H9 (cell line): ENCODE measurements at regions not wholly inside any gene's neighbourhood (a gene's known extent, or its start where the extent isn't known, plus 50 kb on each side); places are given as distances from the start of the nearest gene placed in this dataset.

ENCODE experiments used
- DNase-seq: peaks from one replicate; pipeline ENCODE4 v3.0.0-alpha.2; 2017
- H2AFZ ChIP-seq: one replicate; pipeline ENCODE4 v1.6.1; 2013; ENCODE audit warnings: mild to moderate bottlenecking, low read length, control low read depth, moderate library complexity
- H2AK5ac ChIP-seq: 2 replicates; pipeline ENCODE4 v1.6.1; 2013; ENCODE audit warnings: low read length, control low read depth, mixed read lengths; ENCODE audit not compliant: insufficient read length
- H2BK120ac ChIP-seq: one replicate; pipeline ENCODE4 v1.6.1; 2013; ENCODE audit warnings: low read depth, mild to moderate bottlenecking, low read length, control low read depth, inconsistent platforms; ENCODE audit not compliant: poor library complexity, severe bottlenecking
- H2BK12ac ChIP-seq: 2 replicates; pipeline ENCODE4 v1.6.1; 2013; ENCODE audit warnings: low read length, control low read depth, mixed read lengths, low read depth; ENCODE audit not compliant: insufficient read length
- H2BK15ac ChIP-seq: 2 replicates; pipeline ENCODE4 v1.6.1; 2013; ENCODE audit warnings: low read depth, low read length, control low read depth
- H2BK20ac ChIP-seq: one replicate; pipeline ENCODE4 v1.6.1; 2013; ENCODE audit warnings: low read depth, mild to moderate bottlenecking, low read length, control low read depth, inconsistent platforms; ENCODE audit not compliant: poor library complexity, severe bottlenecking
- H2BK5ac ChIP-seq: 2 replicates; pipeline ENCODE4 v1.6.1; 2013; ENCODE audit warnings: low read length, control low read depth, mixed read lengths; ENCODE audit not compliant: insufficient read length
- H3K14ac ChIP-seq: 2 replicates; pipeline ENCODE4 v1.6.1; 2013; ENCODE audit warnings: low read length, control low read depth; ENCODE audit not compliant: insufficient read depth
- H3K18ac ChIP-seq: 2 replicates; pipeline ENCODE4 v1.6.1; 2013; ENCODE audit warnings: low read depth, mild to moderate bottlenecking, mixed read lengths, low read length, control low read depth; ENCODE audit not compliant: insufficient read length
- H3K23ac ChIP-seq: 2 replicates; pipeline ENCODE4 v1.6.1; 2013; ENCODE audit warnings: low read length, control low read depth, mixed read lengths, low read depth; ENCODE audit not compliant: insufficient read length
- H3K23me2 ChIP-seq: 2 replicates; pipeline ENCODE4 v1.6.1; 2013; ENCODE audit warnings: low read depth, mild to moderate bottlenecking, mixed read lengths, low read length, control low read depth; ENCODE audit not compliant: insufficient read length, poor library complexity, severe bottlenecking
- H3K27ac ChIP-seq: 2 replicates; pipeline ENCODE4 v1.5.1; 2013; ENCODE audit warnings: low read length, control low read depth, mixed read lengths, low read depth; ENCODE audit not compliant: insufficient read length
- H3K27me3 ChIP-seq: 2 replicates; pipeline ENCODE4 v1.6.1; 2013; ENCODE audit warnings: low read length, control low read depth, inconsistent platforms; ENCODE audit not compliant: insufficient read depth
- H3K4ac ChIP-seq: 2 replicates; pipeline ENCODE4 v1.6.1; 2013; ENCODE audit warnings: low read depth, mild to moderate bottlenecking, control low read depth, inconsistent platforms, low read length, moderate library complexity
- H3K4me1 ChIP-seq: 2 replicates; pipeline ENCODE4 v1.6.1; 2013; ENCODE audit warnings: low read length, control low read depth, inconsistent platforms; ENCODE audit not compliant: insufficient read depth
- H3K4me2 ChIP-seq: 2 replicates; pipeline ENCODE4 v1.6.1; 2013; ENCODE audit warnings: low read length, control low read depth, mixed read lengths; ENCODE audit not compliant: insufficient read length, insufficient read depth
- H3K56ac ChIP-seq: 2 replicates; pipeline ENCODE4 v1.6.1; 2013; ENCODE audit warnings: low read depth, mild to moderate bottlenecking, mixed read lengths, low read length, control low read depth; ENCODE audit not compliant: insufficient read length
- H3K79me1 ChIP-seq: 2 replicates; pipeline ENCODE4 v1.6.1; 2013; ENCODE audit warnings: low read depth, mild to moderate bottlenecking, moderate library complexity, low read length, control low read depth, inconsistent platforms; ENCODE audit not compliant: insufficient read depth, poor library complexity, severe bottlenecking
- H3K79me2 ChIP-seq: 2 replicates; pipeline ENCODE4 v1.6.1; 2013; ENCODE audit warnings: low read length, control low read depth, inconsistent platforms; ENCODE audit not compliant: insufficient read depth
- H3K9ac ChIP-seq: 2 replicates; pipeline ENCODE4 v1.6.1; 2013; ENCODE audit warnings: low read length, control low read depth, mixed read lengths; ENCODE audit not compliant: insufficient read length; ENCODE audit errors: extremely low read depth
- H3K9me3 ChIP-seq: one replicate; pipeline ENCODE4 v1.6.1; 2013; ENCODE audit warnings: low read depth, low read length, inconsistent platforms; ENCODE audit not compliant: control insufficient read depth
- H3T11ph ChIP-seq: one replicate; pipeline ENCODE4 v1.6.1; 2013; ENCODE audit warnings: mild to moderate bottlenecking, low read length, control low read depth, inconsistent platforms
- H4K20me1 ChIP-seq: one replicate; pipeline ENCODE4 v1.6.1; 2013; ENCODE audit not compliant: control insufficient read depth, insufficient read length, insufficient read depth
- H4K5ac ChIP-seq: 2 replicates; pipeline ENCODE4 v1.6.1; 2013; ENCODE audit warnings: low read depth, mild to moderate bottlenecking, mixed read lengths, low read length, control low read depth; ENCODE audit not compliant: insufficient read length
- H4K8ac ChIP-seq: replicated peaks from 2 replicates; pipeline ENCODE4 v1.6.1; 2013; ENCODE audit warnings: low read length, control low read depth, mixed read lengths, low read depth; ENCODE audit not compliant: insufficient read length
- H4K91ac ChIP-seq: 2 replicates; pipeline ENCODE4 v1.6.1; 2013; ENCODE audit warnings: low read depth, mild to moderate bottlenecking, moderate library complexity, mixed read lengths, low read length, control low read depth; ENCODE audit not compliant: insufficient read length
- H3K27ac Mint-ChIP-seq, 3 experiments: 2 replicates in 2 of 3; 3 replicates in 1 of 3; pipeline ENCODE4 v1.8.0; 2020 to 2021; ENCODE audit warnings: mixed read lengths in 3 of 3, mild to moderate bottlenecking in 1 of 3, moderate library complexity in 1 of 3
- H3K27me3 Mint-ChIP-seq: 2 replicates; pipeline ENCODE4 v1.8.0; 2021; ENCODE audit warnings: low read depth, mild to moderate bottlenecking, moderate library complexity, mixed read lengths
- H3K36me3 Mint-ChIP-seq, 3 experiments: 2 replicates in 2 of 3; 3 replicates in 1 of 3; pipeline ENCODE4 v1.8.0; 2020 to 2021; ENCODE audit warnings: low read depth in 3 of 3, mixed read lengths in 3 of 3; ENCODE audit not compliant: insufficient read depth in 1 of 3
- H3K4me1 Mint-ChIP-seq, 2 experiments: 2 replicates each; pipeline ENCODE4 v1.8.0; 2020; ENCODE audit warnings: mixed read lengths in 2 of 2
- H3K4me3 Mint-ChIP-seq, 2 experiments: 2 replicates in 1 of 2; 3 replicates in 1 of 2; pipeline ENCODE4 v1.8.0; 2020 to 2021; ENCODE audit warnings: mild to moderate bottlenecking in 2 of 2, mixed read lengths in 2 of 2, moderate library complexity in 1 of 2
- H3K9me3 Mint-ChIP-seq, 2 experiments: 2 replicates in 1 of 2; 3 replicates in 1 of 2; pipeline ENCODE4 v1.8.0; 2020; ENCODE audit warnings: mild to moderate bottlenecking in 2 of 2, mixed read lengths in 2 of 2, moderate library complexity in 1 of 2
- WGBS: extraction: QIAGEN DNeasy Blood & Tissue Kit; methylation state at CpG from one replicate; pipeline ENCODE4 v1.1.7; 2013; ENCODE audit warnings: missing lambda C conversion rate, low lambda C conversion rate, mixed read lengths; ENCODE audit not compliant: insufficient read length; ENCODE audit errors: extremely low coverage; 5-methylcytosine and 5-hydroxymethylcytosine counted together
- TF ChIP-seq, protein P1 (sequence below): fragments of 200-600 bp; sonication (generic); conservative IDR thresholded peaks from 3 replicates; pipeline ENCODE4 v1.8.0; 2021; ENCODE audit warnings: antibody characterized with exemption, mild to moderate bottlenecking

- no peak overlapping the region for H2BK12ac ChIP-seq
- no peaks in the 10 kb centered on the region for H3K79me2 ChIP-seq
- H3K23ac ChIP-seq: no peak overlapping the region
- H3K14ac ChIP-seq: no peak overlapping the region
- H3K27me3 Mint-ChIP-seq: no peaks in the 10 kb centered on the region
- H4K20me1 ChIP-seq: no peaks in the 10 kb centered on the region
- no peak overlapping the region for H2AK5ac ChIP-seq
- H3K9me3 Mint-ChIP-seq: no peaks in the 10 kb centered on the region; a peak in 1 of 5 replicates
- H2BK20ac ChIP-seq: no peak overlapping the region
- no peaks in the 10 kb centered on the region for H3K79me1 ChIP-seq
- H2AFZ ChIP-seq: no peak overlapping the region
- no peak overlapping the region for H3K18ac ChIP-seq
- no peak overlapping the region for H3K27ac Mint-ChIP-seq
- no peak overlapping the region for H2BK5ac ChIP-seq
- H3K4me2 ChIP-seq: no peak overlapping the region
- no CpG with 5 or more reads among the region's 1 CpG for WGBS
- H2BK15ac ChIP-seq: no peak overlapping the region
- H3K23me2 ChIP-seq: no peaks in the 10 kb centered on the region
- H3K36me3 Mint-ChIP-seq: 0 out of 7 replicates have a peak, but pooled peaks cover 0 to 4% (median 0%) of the 10 kb centered on the region in 3 experiments
- H2BK120ac ChIP-seq: no peak overlapping the region
- H4K8ac ChIP-seq: no peak overlapping the region
- H3T11ph ChIP-seq: no peak overlapping the region
- H3K56ac ChIP-seq: no peak overlapping the region
- no peaks in the 10 kb centered on the region for H3K27me3 ChIP-seq
- no peaks in the 10 kb centered on the region for H3K4me1 Mint-ChIP-seq
- TF ChIP-seq, protein P1, sequence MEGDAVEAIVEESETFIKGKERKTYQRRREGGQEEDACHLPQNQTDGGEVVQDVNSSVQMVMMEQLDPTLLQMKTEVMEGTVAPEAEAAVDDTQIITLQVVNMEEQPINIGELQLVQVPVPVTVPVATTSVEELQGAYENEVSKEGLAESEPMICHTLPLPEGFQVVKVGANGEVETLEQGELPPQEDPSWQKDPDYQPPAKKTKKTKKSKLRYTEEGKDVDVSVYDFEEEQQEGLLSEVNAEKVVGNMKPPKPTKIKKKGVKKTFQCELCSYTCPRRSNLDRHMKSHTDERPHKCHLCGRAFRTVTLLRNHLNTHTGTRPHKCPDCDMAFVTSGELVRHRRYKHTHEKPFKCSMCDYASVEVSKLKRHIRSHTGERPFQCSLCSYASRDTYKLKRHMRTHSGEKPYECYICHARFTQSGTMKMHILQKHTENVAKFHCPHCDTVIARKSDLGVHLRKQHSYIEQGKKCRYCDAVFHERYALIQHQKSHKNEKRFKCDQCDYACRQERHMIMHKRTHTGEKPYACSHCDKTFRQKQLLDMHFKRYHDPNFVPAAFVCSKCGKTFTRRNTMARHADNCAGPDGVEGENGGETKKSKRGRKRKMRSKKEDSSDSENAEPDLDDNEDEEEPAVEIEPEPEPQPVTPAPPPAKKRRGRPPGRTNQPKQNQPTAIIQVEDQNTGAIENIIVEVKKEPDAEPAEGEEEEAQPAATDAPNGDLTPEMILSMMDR: no peak
- no peak overlapping the region for H3K27ac ChIP-seq
- no peak overlapping the region for H3K4ac ChIP-seq
- no peaks in the 10 kb centered on the region for H3K4me1 ChIP-seq
- H4K5ac ChIP-seq: no peak overlapping the region
- H4K91ac ChIP-seq: no peak overlapping the region
- H3K9ac ChIP-seq: no peak overlapping the region
- no peaks in the 10 kb centered on the region for H3K9me3 ChIP-seq
- no peak overlapping the region for H3K4me3 Mint-ChIP-seq
- no peak for DNase-seq
Measured at GRCh38 chr1:219413536-219413935, 199.4 kb downstream of the ZC3H11B start.
